ENCODE measurements at regions not wholly inside any gene's neighbourhood (a gene's known extent, or its start where the extent isn't known, plus 50 kb on each side); places are given as distances from the start of the nearest gene placed in this dataset.
"Not testable (repeated sequence)": the region's sequence is repeated elsewhere in the genome, so short reads cannot be mapped to it uniquely, and the experiment has no call there.

GRCh38 chr10:84879991-84880390, 551.6 kb downstream of the CCSER2 start:
- peaks cover 2% of the 10 kb centered on the region for H3K27me3 Mint-ChIP-seq
- H3K4me3 Mint-ChIP-seq, result no peak overlapping the region
- no peaks in the 10 kb centered on the region for H3K36me3 Mint-ChIP-seq
- no peaks in the 10 kb centered on the region for H3K9me3 Mint-ChIP-seq
- no peak overlapping the region for H3K27ac Mint-ChIP-seq
- H3K4me1 Mint-ChIP-seq, result no peaks in the 10 kb centered on the region

GRCh38 chr10:84881696-84882095, 553.3 kb downstream of the CCSER2 start:
- H3K27ac Mint-ChIP-seq, H3K4me3 Mint-ChIP-seq, H3K36me3 Mint-ChIP-seq, H3K27me3 Mint-ChIP-seq, H3K4me1 Mint-ChIP-seq, H3K9me3 Mint-ChIP-seq: not testable (repeated sequence)

DNA sequence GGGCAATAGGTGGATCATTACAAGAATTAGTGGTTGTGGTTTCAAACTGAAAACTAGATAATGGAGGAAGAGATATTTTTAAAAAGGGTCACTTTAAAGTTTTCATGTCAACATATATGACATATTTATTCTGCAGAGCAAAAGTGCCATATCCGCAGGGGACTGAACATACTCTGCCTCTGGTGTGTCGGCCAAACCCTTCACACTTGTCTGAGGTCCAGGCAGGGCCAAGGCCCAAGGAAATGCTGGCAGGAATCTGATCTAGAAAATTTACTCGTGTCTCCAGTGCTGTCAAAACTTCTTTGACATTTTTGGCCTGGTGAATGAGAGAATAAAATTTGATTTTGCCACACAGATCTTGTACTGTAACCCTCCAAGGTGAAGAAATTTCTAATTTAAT, 562.3 kb downstream of the CCSER2 start:
- H3K4me3 Mint-ChIP-seq, result no peak overlapping the region
- H3K36me3 Mint-ChIP-seq, result no peaks in the 10 kb centered on the region
- H3K4me1 Mint-ChIP-seq, result no peaks in the 10 kb centered on the region
- H3K27me3 Mint-ChIP-seq, result no peaks in the 10 kb centered on the region
- H3K27ac Mint-ChIP-seq, result no peak overlapping the region
- no peaks in the 10 kb centered on the region for H3K9me3 Mint-ChIP-seq

- no peak overlapping the region for H3K4me3 Mint-ChIP-seq
- no peaks in the 10 kb centered on the region for H3K9me3 Mint-ChIP-seq
- no peaks in the 10 kb centered on the region for H3K4me1 Mint-ChIP-seq
- no peaks in the 10 kb centered on the region for H3K27me3 Mint-ChIP-seq
- no peaks in the 10 kb centered on the region for H3K36me3 Mint-ChIP-seq
- H3K27ac Mint-ChIP-seq, result no peak overlapping the region
Measured at GRCh38 chr10:84891631-84892030, 563.2 kb downstream of the CCSER2 start.

GRCh38 chr10:84895541-84895940, 567.2 kb downstream of the CCSER2 start:
- H3K36me3 Mint-ChIP-seq, result no peaks in the 10 kb centered on the region
- H3K4me1 Mint-ChIP-seq, result no peaks in the 10 kb centered on the region
- H3K27ac Mint-ChIP-seq, result no peak overlapping the region
- H3K4me3 Mint-ChIP-seq, result no peak overlapping the region
- H3K9me3 Mint-ChIP-seq, result no peaks in the 10 kb centered on the region
- peaks cover 1% of the 10 kb centered on the region for H3K27me3 Mint-ChIP-seq

- no peak overlapping the region for H3K4me3 Mint-ChIP-seq
- no peaks in the 10 kb centered on the region for H3K9me3 Mint-ChIP-seq
- peaks cover 3% of the 10 kb centered on the region for H3K27me3 Mint-ChIP-seq
- no peaks in the 10 kb centered on the region for H3K36me3 Mint-ChIP-seq
- no peak overlapping the region for H3K27ac Mint-ChIP-seq
- H3K4me1 Mint-ChIP-seq, result no peaks in the 10 kb centered on the region
Measured at GRCh38 chr10:84896909-84897308, 568.5 kb downstream of the CCSER2 start.

DNA sequence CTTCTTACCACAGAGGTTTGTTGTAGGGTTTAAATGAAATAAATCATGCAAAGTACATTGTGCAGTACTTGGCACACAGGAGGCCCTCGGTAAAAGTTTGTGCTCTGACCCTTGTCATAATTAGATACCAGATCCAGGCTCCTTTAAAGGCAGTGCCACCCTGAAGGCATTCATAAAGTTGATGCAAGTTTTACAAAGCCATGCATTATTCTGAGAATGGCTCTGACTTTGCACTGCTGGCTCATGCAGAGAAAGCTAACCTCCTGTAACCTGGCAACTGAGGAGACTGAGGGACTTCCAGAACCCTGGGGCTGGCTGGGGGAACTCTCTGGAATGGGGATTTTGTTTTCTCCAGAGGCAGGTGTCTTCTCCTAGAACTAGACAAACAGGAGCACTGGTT, 570.9 kb downstream of the CCSER2 start:
- no peaks in the 10 kb centered on the region for H3K9me3 Mint-ChIP-seq
- peaks cover 3% of the 10 kb centered on the region for H3K27me3 Mint-ChIP-seq
- H3K4me3 Mint-ChIP-seq, result no peak overlapping the region
- no peak overlapping the region for H3K27ac Mint-ChIP-seq
- H3K36me3 Mint-ChIP-seq, result no peaks in the 10 kb centered on the region
- no peaks in the 10 kb centered on the region for H3K4me1 Mint-ChIP-seq

- Mint-ChIP-seq H3K4me3 (no peak overlapping the region), H3K27ac (no peak overlapping the region), H3K9me3 (no peaks in the 10 kb centered on the region), H3K36me3 (no peaks in the 10 kb centered on the region), H3K27me3 (peaks cover 3% of the 10 kb centered on the region), H3K4me1 (no peaks in the 10 kb centered on the region)
Measured at GRCh38 chr10:84900141-84900540, 571.8 kb downstream of the CCSER2 start.

GRCh38 chr10:84901885-84902284, 573.5 kb downstream of the CCSER2 start:
- Mint-ChIP-seq H3K4me3 (no peak overlapping the region), H3K4me1 (no peaks in the 10 kb centered on the region), H3K27me3 (peaks cover 5% of the 10 kb centered on the region), H3K27ac (no peak overlapping the region), H3K9me3 (no peaks in the 10 kb centered on the region), H3K36me3 (no peaks in the 10 kb centered on the region)

DNA sequence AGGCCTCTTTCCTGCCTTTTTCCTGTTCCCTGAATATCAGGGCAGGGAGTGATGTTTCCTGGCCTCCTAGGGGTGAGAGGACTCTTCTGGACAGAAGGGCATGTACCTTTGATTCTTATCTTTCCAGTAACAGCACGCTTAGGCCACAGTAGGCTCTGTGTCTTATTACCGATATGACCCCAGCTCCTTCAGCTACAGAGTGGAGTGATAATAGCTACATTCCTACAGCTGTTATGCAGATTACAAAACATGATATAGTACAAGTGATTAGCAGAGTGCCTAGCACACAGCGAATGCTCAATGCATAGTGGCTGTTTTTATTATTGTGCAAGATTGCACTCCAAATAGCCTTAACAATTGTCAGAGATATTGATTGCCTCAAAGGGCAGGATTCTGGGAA, 574.2 kb downstream of the CCSER2 start:
- Mint-ChIP-seq H3K27ac (no peak overlapping the region), H3K4me3 (no peak overlapping the region), H3K9me3 (no peaks in the 10 kb centered on the region), H3K36me3 (no peaks in the 10 kb centered on the region), H3K4me1 (no peaks in the 10 kb centered on the region), H3K27me3 (peaks cover 5% of the 10 kb centered on the region)

- H3K4me3 Mint-ChIP-seq, result no peak overlapping the region
- H3K4me1 Mint-ChIP-seq, result no peaks in the 10 kb centered on the region
- no peak overlapping the region for H3K27ac Mint-ChIP-seq
- no peaks in the 10 kb centered on the region for H3K9me3 Mint-ChIP-seq
- peaks cover 4% of the 10 kb centered on the region for H3K27me3 Mint-ChIP-seq
- H3K36me3 Mint-ChIP-seq, result no peaks in the 10 kb centered on the region
Measured at GRCh38 chr10:84903320-84903719, 574.9 kb downstream of the CCSER2 start.

GRCh38 chr10:84907461-84908009, 579.1 kb downstream of the CCSER2 start:
- no peak overlapping the region for H3K27ac Mint-ChIP-seq
- H3K9me3 Mint-ChIP-seq, result peaks cover 5% of the 10 kb centered on the region
- H3K27me3 Mint-ChIP-seq, result peaks cover 2% of the 10 kb centered on the region
- H3K4me1 Mint-ChIP-seq, result no peaks in the 10 kb centered on the region
- no peak overlapping the region for H3K4me3 Mint-ChIP-seq
- no peaks in the 10 kb centered on the region for H3K36me3 Mint-ChIP-seq

DNA sequence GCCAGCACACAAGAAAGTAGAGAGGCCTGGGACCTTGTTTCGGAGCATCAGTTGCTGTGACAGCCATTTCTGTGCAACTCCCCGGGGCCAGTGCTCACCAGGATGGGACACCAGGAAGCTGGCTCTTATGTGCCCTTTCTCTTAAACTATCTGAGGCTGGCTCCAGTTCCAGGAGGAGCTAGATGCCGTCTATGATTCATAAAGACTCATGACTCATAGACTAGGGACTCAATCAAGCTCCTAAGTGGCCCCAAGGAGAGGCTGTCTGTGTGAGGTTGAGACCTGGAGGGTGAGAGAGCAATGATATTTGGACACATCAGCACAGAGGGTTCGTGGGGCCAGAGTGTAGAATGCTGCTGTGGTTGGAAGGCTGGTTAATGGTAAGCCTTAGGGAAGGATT, 580.1 kb downstream of the CCSER2 start:
- Mint-ChIP-seq H3K4me1 (no peaks in the 10 kb centered on the region), H3K27me3 (peaks cover 2% of the 10 kb centered on the region), H3K36me3 (no peaks in the 10 kb centered on the region), H3K27ac (no peak overlapping the region), H3K4me3 (no peak overlapping the region), H3K9me3 (peaks cover 5% of the 10 kb centered on the region)

GRCh38 chr10:84921701-84922100, 593.3 kb downstream of the CCSER2 start:
- Mint-ChIP-seq H3K36me3 (no peaks in the 10 kb centered on the region), H3K27me3 (no peaks in the 10 kb centered on the region), H3K27ac (no peak overlapping the region), H3K9me3 (peaks cover 5% of the 10 kb centered on the region), H3K4me1 (no peaks in the 10 kb centered on the region), H3K4me3 (no peak overlapping the region)

DNA sequence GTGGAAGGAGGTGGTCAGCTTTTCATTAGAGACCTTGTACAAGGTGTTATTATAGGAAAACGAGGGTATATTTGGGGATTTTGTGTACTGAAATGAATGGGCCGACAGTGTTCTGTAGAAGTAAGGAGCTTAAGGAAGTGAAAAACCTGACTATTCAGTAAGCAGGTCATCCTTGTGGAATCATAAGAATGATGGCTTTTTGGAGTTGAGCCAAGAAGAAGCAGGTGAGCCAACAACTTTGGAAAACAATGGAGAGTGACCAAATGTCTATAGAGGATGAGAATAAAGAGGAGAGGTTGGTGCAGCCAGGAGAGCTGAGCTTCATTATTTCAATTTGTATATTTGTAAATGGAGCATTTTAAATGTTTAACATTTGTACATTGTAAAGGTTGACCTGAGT, 595.7 kb downstream of the CCSER2 start:
- peaks cover 5% of the 10 kb centered on the region for H3K27me3 Mint-ChIP-seq
- H3K36me3 Mint-ChIP-seq, result no peaks in the 10 kb centered on the region
- H3K4me1 Mint-ChIP-seq, result no peaks in the 10 kb centered on the region
- H3K4me3 Mint-ChIP-seq, result no peak overlapping the region
- H3K9me3 Mint-ChIP-seq, result no peaks in the 10 kb centered on the region
- no peak overlapping the region for H3K27ac Mint-ChIP-seq

GRCh38 chr10:84925495-84925894, 597.1 kb downstream of the CCSER2 start:
- H3K4me3 Mint-ChIP-seq, result no peak overlapping the region
- no peaks in the 10 kb centered on the region for H3K4me1 Mint-ChIP-seq
- H3K36me3 Mint-ChIP-seq, result no peaks in the 10 kb centered on the region
- H3K27ac Mint-ChIP-seq, result no peak overlapping the region
- no peaks in the 10 kb centered on the region for H3K9me3 Mint-ChIP-seq
- H3K27me3 Mint-ChIP-seq, result peaks cover 5% of the 10 kb centered on the region

DNA sequence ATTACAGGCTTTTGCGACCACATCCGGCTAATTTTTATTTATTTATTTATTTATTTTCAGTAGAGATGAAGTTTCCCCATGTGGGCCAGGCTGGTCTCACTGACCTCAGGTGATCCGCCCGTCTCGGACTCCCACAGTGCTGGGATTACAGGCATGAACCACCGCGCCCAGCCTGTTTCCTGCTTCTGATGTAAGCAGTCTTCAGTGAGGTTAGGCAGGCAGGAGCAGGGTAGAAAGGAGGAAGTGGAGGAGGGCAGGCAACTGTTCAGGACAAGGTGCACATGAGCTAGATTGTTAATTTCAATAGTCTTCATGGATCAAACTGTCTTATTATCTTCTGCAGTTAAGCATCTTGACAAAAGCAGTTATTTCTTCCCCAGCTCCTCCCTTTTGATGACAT, 605.0 kb downstream of the CCSER2 start:
- Mint-ChIP-seq H3K27me3 (peaks cover 11% of the 10 kb centered on the region), H3K27ac (no peak overlapping the region), H3K4me1 (no peaks in the 10 kb centered on the region), H3K9me3 (no peaks in the 10 kb centered on the region), H3K4me3 (no peak overlapping the region), H3K36me3 (no peaks in the 10 kb centered on the region)
